Ishikawa (cell line): ENCODE measurements at regions not wholly inside any gene's neighbourhood (a gene's known extent, or its start where the extent isn't known, plus 50 kb on each side); places are given as distances from the start of the nearest gene placed in this dataset.

ENCODE experiments used
- FOXM1 ChIP-seq: IDR thresholded peaks from 2 replicates; pipeline ENCODE4 v1.6.1; 2012; ENCODE audit warnings: low read depth, borderline replicate concordance
- MAX ChIP-seq: IDR thresholded peaks from 2 replicates; pipeline ENCODE4 v1.6.1; 2012
- TCF12 ChIP-seq: IDR thresholded peaks from 2 replicates; pipeline ENCODE4 v1.6.1; 2012; ENCODE audit warnings: low read depth
- TEAD4 ChIP-seq: IDR thresholded peaks from 2 replicates; pipeline ENCODE4 v1.6.1; 2012
- USF1 ChIP-seq: IDR thresholded peaks from 2 replicates; pipeline ENCODE4 v1.6.1; 2012
- YY1 ChIP-seq: IDR thresholded peaks from 2 replicates; pipeline ENCODE4 v1.6.1; 2012; ENCODE audit warnings: low read depth

DNA sequence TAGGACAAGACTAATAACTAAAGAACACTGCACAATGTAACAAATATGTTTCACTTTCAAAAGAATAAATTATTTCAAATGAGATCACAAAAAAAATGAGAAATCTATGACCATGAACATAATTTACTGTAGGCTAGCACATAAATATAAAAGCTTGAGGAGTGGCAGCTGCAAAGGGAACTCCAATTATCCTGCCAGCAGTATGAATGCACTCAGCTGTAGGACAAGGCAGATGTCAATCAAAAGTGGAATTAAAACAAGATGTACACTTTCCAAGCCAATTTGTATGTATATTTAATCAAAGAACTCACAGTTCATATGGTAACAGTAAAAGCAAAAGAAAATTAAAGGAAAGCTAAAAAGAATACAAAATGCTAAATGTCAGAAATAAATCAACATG is 76.6 kb upstream of the NCKAP5 start:
- TF ChIP-seq YY1 = no peak
- no peak for TF ChIP-seq TCF12
- TF ChIP-seq TEAD4 = no peak
- no peak for TF ChIP-seq FOXM1
- TF ChIP-seq MAX = no peak
- no peak for TF ChIP-seq USF1
